Astrocyte of the cerebellum (primary cell): ENCODE measurements at regions not wholly inside any gene's neighbourhood (a gene's known extent, or its start where the extent isn't known, plus 50 kb on each side); places are given as distances from the start of the nearest gene placed in this dataset.

ENCODE experiments used
- DNase-seq: peaks from one replicate; pipeline ENCODE4 v3.0.0-alpha.2; 2011; ENCODE audit warnings: low read depth
- H3K4me3 ChIP-seq: 2 replicates; pipeline ENCODE4 v1.5.1; 2011; ENCODE audit warnings: mild to moderate bottlenecking, low read depth, low read length, moderate library complexity
- CTCF ChIP-seq: IDR thresholded peaks from 2 replicates; pipeline ENCODE4 v1.5.1; 2012; ENCODE audit warnings: low read length, low read depth, moderate library complexity, mild to moderate bottlenecking; ENCODE audit errors: missing control alignments
- in situ Hi-C: cut with HindIII; loops from 2 replicates; pipeline ENCODE4 v1.10.0; 2017; ENCODE audit warnings: low sequenced_read_pairs

- no peak overlapping the region for H3K4me3 ChIP-seq
- TF ChIP-seq CTCF = no peak
- no peak for DNase-seq
- in situ Hi-C loops = no loop called here
Observed at GRCh38 chr11:119804698-119805097, 75.7 kb upstream of the NECTIN1 start.

- in situ Hi-C loops = no loop called here
- H3K4me3 ChIP-seq = no peak overlapping the region
- no peak for DNase-seq
- no peak for TF ChIP-seq CTCF
Observed at GRCh38 chr11:119803726-119804294, 74.8 kb upstream of the NECTIN1 start.

GRCh38 chr11:119803139-119803538, 74.1 kb upstream of the NECTIN1 start:
- in situ Hi-C loops = no loop called here
- no peak for TF ChIP-seq CTCF
- no peak overlapping the region for H3K4me3 ChIP-seq
- no peak for DNase-seq

- in situ Hi-C loops = no loop called here
- TF ChIP-seq CTCF = no peak
- H3K4me3 ChIP-seq = no peak overlapping the region
- no peak for DNase-seq
Observed at GRCh38 chr11:119802670-119803069, 73.7 kb upstream of the NECTIN1 start.

- in situ Hi-C loops = no loop called here
- no peak for TF ChIP-seq CTCF
- no peak for DNase-seq
- H3K4me3 ChIP-seq = no peak overlapping the region
Observed at GRCh38 chr11:119800619-119801018, 71.6 kb upstream of the NECTIN1 start.

GRCh38 chr11:119800171-119800570, 71.2 kb upstream of the NECTIN1 start:
- in situ Hi-C loops = no loop called here
- DNase-seq = no peak
- H3K4me3 ChIP-seq = no peak overlapping the region
- TF ChIP-seq CTCF = no peak

- in situ Hi-C loops = no loop called here
- no peak overlapping the region for H3K4me3 ChIP-seq
- no peak for DNase-seq
- no peak for TF ChIP-seq CTCF
Observed at GRCh38 chr11:119798656-119799055, 69.7 kb upstream of the NECTIN1 start.
